CD4-positive, alpha-beta T cell treated with Interferon gamma for 1 hour (primary cell): ENCODE measurements at regions not wholly inside any gene's neighbourhood (a gene's known extent, or its start where the extent isn't known, plus 50 kb on each side); places are given as distances from the start of the nearest gene placed in this dataset.

Source experiments
- DNase-seq: peaks from one replicate; pipeline ENCODE4 v3.0.0-alpha.2; 2020

GRCh38 chr12:127214186-127214585 lies 1052.8 kb upstream of the TMEM132C start:
- no peak for DNase-seq

GRCh38 chr12:127223011-127223410 lies 1044.0 kb upstream of the TMEM132C start:
- no peak for DNase-seq

DNA sequence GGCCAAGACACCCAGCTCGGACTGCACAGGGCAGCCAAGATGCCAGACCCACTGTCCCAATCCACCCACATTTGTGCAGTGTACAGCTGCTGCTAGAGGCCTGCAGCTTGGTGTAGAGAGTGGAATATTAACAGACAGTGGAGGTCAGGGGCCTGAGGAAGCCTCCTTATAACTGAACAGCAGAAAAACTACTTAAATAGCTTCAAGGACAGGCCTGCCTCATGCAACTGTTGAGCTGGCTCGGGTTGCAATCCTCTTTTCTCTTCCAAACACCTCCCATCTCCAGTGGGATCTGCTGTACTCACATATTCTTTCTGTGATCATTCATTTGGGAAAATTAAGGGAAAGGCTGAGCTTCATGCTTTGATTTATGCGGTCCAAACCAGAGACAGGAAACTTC lies 1043.2 kb upstream of the TMEM132C start:
- DNase-seq = no peak

- no peak for DNase-seq
Observed at GRCh38 chr12:127230843-127231260, 1036.1 kb upstream of the TMEM132C start.

- no peak for DNase-seq
Observed at GRCh38 chr12:127231371-127231770, 1035.6 kb upstream of the TMEM132C start.

DNA sequence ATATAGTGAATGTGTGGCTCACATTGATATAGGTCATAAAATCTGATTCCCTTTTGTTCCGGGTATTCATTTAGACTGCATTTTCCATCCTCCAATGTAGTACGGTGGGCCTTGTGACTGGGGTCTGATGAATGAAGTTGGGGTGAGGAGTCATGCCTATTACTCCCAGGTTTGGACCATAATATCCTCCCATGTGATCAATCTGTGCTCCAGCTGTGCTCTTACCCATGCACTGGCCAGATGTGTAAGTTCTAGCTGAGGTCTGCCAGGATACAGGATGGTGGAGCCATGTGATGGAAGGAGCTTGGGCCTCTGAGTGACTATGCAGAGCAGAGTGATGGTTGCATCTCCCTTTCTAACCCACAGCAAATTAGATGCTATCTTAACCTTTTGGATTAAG lies 1034.0 kb upstream of the TMEM132C start:
- no peak for DNase-seq

DNA sequence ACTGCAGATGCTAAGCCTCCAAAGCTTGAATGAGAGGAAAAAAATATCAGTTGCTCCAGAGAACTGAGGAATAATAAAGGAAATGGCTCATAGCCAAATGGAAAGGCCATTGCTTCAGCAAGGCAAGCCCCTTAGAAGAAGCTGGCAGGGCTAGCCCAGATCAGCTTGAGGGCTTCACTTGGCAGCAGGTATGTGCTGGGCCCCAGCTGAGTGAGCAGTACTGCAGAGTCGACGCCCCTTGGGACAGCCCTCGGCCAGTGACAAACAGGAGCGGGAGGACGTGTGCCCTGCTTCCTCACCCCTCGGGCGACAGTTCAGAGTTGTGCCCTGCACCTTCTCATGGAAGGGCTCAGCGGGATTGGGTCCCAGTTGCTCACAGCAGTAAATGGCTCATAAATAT lies 1031.2 kb upstream of the TMEM132C start:
- DNase-seq = no peak

DNA sequence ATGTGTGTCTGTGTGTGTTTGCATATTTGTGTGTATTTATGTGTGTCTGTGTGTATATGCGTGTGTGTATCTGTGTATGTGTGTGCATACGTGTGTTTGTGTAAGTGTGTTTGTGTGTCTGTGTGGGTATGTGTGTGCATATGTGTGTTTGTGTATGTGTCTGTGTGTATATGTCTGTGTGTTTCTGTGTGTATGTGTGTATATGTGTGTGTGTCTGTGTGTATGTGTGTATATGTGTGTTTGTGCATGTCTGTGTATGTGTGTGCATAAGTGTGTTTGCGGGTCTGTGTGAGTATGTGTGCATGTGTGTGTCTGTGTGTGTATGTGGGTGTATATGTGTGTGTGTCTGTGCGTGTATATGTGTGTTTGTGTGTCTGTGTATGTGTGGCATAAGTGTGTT lies 1030.5 kb upstream of the TMEM132C start:
- no peak for DNase-seq

DNA sequence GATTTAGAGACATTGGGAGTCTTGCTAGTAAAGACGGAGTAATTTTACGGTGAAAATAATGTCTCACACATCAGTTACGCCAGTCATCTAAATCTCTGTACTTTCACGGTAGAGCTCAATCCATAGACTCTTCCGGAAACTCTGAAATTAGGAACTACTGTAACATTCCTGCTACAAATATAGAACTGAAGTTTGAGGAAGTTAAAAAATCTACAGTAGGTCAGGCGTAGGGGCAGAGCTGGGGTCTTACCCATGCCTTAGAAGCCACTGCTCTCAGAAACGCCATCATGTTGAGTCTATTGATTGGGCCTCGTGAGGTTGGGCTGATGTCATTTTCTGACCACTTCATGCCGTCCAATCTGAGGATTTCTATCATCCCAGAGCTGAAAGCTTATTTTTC lies 1029.8 kb upstream of the TMEM132C start:
- DNase-seq = no peak

- DNase-seq = peak; percentile 11
Observed at GRCh38 chr12:127238107-127238506, 1028.9 kb upstream of the TMEM132C start.

DNA sequence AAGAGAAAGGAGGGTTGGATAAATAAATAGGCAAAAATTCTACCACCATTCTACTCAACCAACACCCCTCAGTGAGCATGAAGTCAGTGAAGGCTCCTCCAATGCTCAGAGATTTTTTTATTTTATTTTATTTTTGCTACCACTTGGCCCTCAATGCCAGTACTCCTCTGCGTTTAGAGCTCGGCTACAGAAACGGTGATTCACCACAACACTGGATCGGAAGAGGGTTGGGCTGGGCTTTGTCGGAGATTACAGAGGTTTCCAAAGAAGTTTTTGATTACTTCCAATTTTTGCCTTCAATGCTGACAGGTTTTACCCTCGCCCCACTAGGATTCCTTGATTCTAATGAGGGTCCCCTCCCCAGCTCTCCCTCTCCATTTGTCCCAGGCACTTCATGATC lies 1027.2 kb upstream of the TMEM132C start:
- no peak for DNase-seq

- DNase-seq = no peak
Observed at GRCh38 chr12:127240249-127240929, 1026.6 kb upstream of the TMEM132C start.

GRCh38 chr12:127241072-127241817 lies 1025.7 kb upstream of the TMEM132C start:
- DNase-seq = no peak

DNA sequence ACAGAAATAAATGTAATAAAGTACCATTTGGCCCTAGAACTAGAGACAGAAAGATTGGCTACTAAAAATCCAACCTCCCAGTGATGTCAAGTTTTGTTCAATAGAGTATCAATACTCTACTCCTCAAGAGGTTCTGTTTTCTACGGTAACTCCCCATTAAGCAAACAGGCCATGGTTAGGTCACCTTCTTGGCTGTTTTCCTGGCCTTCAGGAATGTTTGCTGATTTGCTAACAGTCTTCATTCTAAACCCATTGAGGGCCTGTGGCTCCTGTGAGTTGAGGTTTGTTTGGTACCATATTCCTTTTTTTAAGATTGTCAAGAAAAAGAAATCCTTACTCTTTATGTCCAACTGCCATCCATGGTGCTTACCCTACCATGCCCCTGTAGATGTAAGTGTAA lies 1022.0 kb upstream of the TMEM132C start:
- DNase-seq = no peak

- no peak for DNase-seq
Observed at GRCh38 chr12:127245437-127245836, 1021.5 kb upstream of the TMEM132C start.

DNA sequence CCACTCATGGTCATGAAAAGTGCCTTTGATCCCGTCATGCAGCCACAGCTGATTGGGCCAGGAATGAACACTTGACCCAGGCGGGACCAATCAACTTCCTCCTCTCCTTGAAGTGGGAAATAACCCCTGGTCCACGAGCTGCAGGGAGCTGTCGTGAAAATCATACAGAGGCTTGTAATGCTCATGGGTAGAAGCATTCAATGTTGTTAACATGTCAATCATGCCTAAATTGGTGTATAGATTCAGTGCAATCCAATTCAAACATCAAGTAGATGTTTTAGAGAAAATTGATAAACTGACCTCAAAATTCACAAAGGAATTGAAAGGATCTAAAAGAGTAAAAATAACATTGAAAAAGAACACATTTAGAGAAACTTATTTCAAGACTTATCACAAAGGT lies 1019.0 kb upstream of the TMEM132C start:
- DNase-seq = no peak

- DNase-seq = no peak
Observed at GRCh38 chr12:127249428-127249827, 1017.5 kb upstream of the TMEM132C start.

DNA sequence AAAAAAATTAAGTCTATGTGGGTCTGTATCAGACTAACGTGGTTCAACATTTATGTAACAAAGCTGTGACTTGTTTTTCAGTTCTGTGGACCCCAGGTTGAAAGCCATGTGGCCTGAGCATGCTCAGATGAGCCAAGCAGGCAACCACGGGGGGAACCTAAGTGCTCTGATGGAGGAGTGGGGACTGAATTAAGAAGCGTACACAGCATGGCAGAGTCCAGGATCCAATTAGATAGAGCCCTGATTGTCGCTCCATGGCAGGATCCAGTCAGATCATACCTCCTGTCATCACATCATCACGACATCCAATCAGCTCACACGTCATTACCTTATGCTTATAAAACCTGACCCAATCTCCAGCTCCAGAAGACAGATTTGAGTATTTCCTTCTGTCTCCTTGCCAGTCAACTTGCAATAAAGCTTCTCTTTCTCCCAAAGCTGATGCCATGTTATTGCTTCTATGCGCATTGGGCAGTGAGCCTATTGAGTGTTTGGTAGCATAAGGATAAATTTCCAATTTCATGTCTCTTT lies 1013.1 kb upstream of the TMEM132C start:
- DNase-seq = no peak

- no peak for DNase-seq
Observed at GRCh38 chr12:127254420-127254955, 1012.5 kb upstream of the TMEM132C start.

DNA sequence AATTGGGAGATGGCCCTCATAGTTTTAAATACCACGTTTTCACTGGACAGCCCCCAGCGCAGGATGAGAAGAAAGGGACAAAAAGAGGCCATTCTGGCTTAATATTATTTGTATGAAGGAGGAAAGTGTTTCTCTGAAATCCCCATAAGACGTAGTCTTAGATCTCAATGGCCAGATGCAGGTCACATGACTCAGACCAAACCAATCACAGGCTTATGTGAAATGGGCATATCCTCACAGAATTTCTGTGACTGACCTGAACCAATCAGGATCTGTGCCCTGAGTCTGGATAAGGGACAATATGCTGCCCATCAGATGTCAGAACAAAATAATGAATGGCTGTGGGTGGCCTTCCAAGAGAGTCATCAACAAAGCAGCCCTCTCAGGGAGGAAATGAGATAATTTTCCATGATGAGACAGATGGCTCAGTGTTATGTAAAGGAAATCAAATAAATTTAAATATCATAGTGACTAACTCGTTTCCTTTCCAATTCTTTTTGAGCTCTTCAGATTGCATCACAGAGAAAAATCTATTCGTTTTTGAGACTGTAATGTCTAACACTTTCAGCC lies 1009.5 kb upstream of the TMEM132C start:
- DNase-seq = no peak

- no peak for DNase-seq
Observed at GRCh38 chr12:127260531-127260930, 1006.4 kb upstream of the TMEM132C start.

DNA sequence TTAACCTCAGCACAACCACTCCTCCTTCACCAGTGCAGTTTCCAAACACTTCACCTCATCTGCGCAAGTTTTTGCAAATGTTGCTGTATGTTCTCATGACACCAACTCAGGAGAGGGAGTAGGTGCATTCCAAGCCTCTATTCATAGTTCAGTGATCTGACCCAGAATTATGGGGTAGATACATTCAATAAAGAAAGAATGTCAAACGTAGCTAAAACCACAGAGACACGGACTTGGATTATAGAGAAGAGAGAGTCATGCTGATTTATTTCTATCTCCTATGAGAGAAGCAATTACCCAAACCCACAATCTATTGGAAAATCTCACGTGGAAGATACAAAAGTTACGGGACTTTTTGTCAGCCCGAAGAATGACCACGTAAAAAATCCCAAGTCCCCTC lies 1006.0 kb upstream of the TMEM132C start:
- DNase-seq = no peak

- DNase-seq = no peak
Observed at GRCh38 chr12:127262615-127263014, 1004.4 kb upstream of the TMEM132C start.

DNA sequence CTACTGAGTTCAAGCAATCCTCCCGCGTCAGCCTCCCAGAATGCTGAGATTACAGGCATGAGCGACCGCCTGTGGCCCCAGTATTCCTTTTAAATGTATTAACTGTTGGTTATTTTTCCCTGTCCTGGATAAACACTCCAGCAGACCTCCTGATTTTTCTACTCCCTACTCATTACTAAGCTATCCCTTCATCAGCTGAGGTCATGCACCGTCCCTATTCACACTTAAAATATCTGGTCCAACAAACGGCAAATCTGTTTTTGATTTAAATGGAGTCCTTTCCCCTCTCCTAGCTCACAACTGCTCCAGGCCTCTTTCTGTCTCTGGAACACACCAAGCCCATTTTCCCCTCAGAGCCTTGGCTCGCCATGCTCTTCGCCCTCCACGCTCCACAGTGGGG lies 1003.3 kb upstream of the TMEM132C start:
- no peak for DNase-seq
